Spleen (tissue), 11 donors: ENCODE measurements at regions not wholly inside any gene's neighbourhood (a gene's known extent, or its start where the extent isn't known, plus 50 kb on each side); places are given as distances from the start of the nearest gene placed in this dataset.

ENCODE experiments used
- DNase-seq: peaks from one replicate; pipeline ENCODE4 v3.0.0-alpha.2; 2020
- H3K27ac ChIP-seq, 8 donors: fragments of 200-600 bp; sonication (generic) in 7 of 8; 1 replicate in 4 of 8; 2 replicates in 4 of 8; pipeline versions ENCODE4 v1.5.0 to v1.8.0; 2016 to 2021; ENCODE audit warnings: inconsistent platforms in 4 of 8, mild to moderate bottlenecking in 4 of 8, moderate library complexity in 1 of 8
- H3K27me3 ChIP-seq, 7 donors: fragments of 200-600 bp; sonication (generic) in 6 of 7; replicated peaks in 1 of 7; 1 replicate in 4 of 7; 2 replicates in 3 of 7; pipeline versions ENCODE4 v1.5.0 to v1.8.0; 2016 to 2021; ENCODE audit warnings: inconsistent platforms in 3 of 7, mild to moderate bottlenecking in 1 of 7
- H3K36me3 ChIP-seq, 6 donors: fragments of 200-600 bp; sonication (generic) in 5 of 6; 1 replicate in 4 of 6; 2 replicates in 2 of 6; pipeline versions ENCODE4 v1.5.0 to v1.8.0; 2016 to 2021; ENCODE audit warnings: inconsistent platforms in 2 of 6
- H3K4me1 ChIP-seq, 6 donors: fragments of 200-600 bp; sonication (generic) in 5 of 6; 1 replicate in 3 of 6; 2 replicates in 3 of 6; pipeline versions ENCODE4 v1.5.0 to v1.8.0; 2016 to 2021; ENCODE audit warnings: inconsistent platforms in 3 of 6
- H3K4me3 ChIP-seq, 8 donors: fragments of 200-600 bp; sonication (generic) in 7 of 8; 1 replicate in 4 of 8; 2 replicates in 4 of 8; pipeline versions ENCODE4 v1.5.0 to v1.8.0; 2016 to 2021; ENCODE audit warnings: inconsistent platforms in 4 of 8, mild to moderate bottlenecking in 4 of 8, moderate library complexity in 2 of 8
- H3K9me3 ChIP-seq, 8 donors: fragments of 200-600 bp; sonication (generic) in 7 of 8; 1 replicate in 4 of 8; 2 replicates in 4 of 8; pipeline versions ENCODE4 v1.5.0 to v1.8.0; 2016 to 2021; ENCODE audit warnings: inconsistent platforms in 4 of 8
- CTCF ChIP-seq, 11 experiments: fragments of 200-600 bp in 7 of 11; fragments of 450-650 bp in 4 of 11; sonication (generic) in 4 of 11; IDR thresholded peaks in 8 of 11; conservative IDR thresholded peaks in 3 of 11; 1 replicate in 7 of 11; 2 replicates in 4 of 11; pipeline versions ENCODE4 v1.4.0 to v1.8.0; 2016 to 2021; ENCODE audit warnings: antibody characterized with exemption in 11 of 11, inconsistent platforms in 4 of 11, mild to moderate bottlenecking in 1 of 11
- POLR2A ChIP-seq, 3 donors: fragments of 450-650 bp; IDR thresholded peaks; one replicate each; pipeline ENCODE4 v1.5.1; 2017; ENCODE audit warnings: antibody characterized with exemption in 3 of 3, mild to moderate bottlenecking in 1 of 3
- POLR2AphosphoS5 ChIP-seq, 3 donors: sonication (generic); formaldehyde crosslinking; IDR thresholded peaks; one replicate each; pipeline ENCODE4 v1.5.1; 2017; ENCODE audit warnings: antibody characterized with exemption in 3 of 3
- WGBS, 5 donors: extraction: QIAGEN DNeasy Blood & Tissue Kit in 3 of 5; methylation state at CpG; one replicate each; pipeline versions ENCODE4 v1.1.5 to v1.1.7; 2013 to 2018; 5-methylcytosine and 5-hydroxymethylcytosine counted together
- intact Hi-C: fragments of 100-400 bp; cut with DNase I; formaldehyde crosslinking; loops from one replicate; pipeline ENCODE4 v1.15.0; 2023; ENCODE audit warnings: low total_unique reads
- donor health status: healthy with polysubstance abuse.
- donor health status: DM: no; HTN: no; CAD: no; lungs with moderate emphysema.
- donor health status: DM: no; HTN: no; CAD: no.
- donor health status: Bipolar disorder and iron deficiency.
- donor health status: healthy.
- donor health status: DM: no; HTN: no; CAD: no.
- donor health status: DM: yes; HTN: yes; CAD: no.

DNA sequence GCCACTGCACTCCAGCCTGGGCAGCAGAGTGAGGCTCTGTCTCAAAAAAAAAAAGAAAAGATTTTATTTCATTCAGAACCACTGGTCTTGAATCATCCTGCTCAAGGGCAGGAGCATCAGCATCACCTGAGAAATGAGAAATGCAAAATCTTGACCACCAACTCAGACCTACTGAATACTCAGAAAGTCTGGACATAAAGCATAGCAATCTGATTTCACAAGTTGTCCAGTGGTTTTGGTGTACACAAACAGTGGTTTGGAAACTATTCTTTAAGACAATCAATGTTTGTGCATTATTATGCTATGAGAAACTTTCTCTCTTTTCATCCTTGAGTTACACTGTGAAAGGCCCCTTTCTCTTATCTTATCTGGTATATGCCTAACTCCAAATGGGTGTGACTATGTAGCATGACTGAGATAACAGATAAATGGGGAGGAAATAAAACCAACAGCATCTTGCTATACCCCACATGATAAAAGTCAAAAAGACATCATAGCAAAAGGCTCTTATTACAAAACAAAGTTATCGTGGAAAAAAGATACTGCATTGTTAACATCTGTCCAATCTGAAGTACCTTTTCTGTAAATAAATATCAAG is 174.2 kb upstream of the STT3B start:
- no peaks in the 10 kb centered on the region for H3K36me3 ChIP-seq
- H3K4me3 ChIP-seq, result no peak overlapping the region
- no peak overlapping the region for H3K27ac ChIP-seq
- no peak for DNase-seq
- H3K4me1 ChIP-seq, result peaks cover 0 to 12% (median 0%) of the 10 kb centered on the region in 6 donors
- H3K27me3 ChIP-seq, result no peaks in the 10 kb centered on the region
- intact Hi-C loops, result no loop called here
- WGBS, 5 donors, result 69 to 84% (median 74%) methylated on average over 1 of the region's 1 CpG
- no peak for TF ChIP-seq CTCF (IDR thresholded peaks at IDR 0.05 in 8 of 11, conservative IDR thresholded peaks at IDR 0.05 in 3 of 11)
- TF ChIP-seq POLR2AphosphoS5 (IDR thresholded peaks at IDR 0.05), result no peak
- no peak for TF ChIP-seq POLR2A (IDR thresholded peaks at IDR 0.05)
- H3K9me3 ChIP-seq, result peaks cover 0 to 5% (median 0%) of the 10 kb centered on the region in 8 donors

- H3K4me1 ChIP-seq, result peaks cover 0 to 12% (median 0%) of the 10 kb centered on the region in 6 donors
- TF ChIP-seq POLR2AphosphoS5 (IDR thresholded peaks at IDR 0.05) (no peak), POLR2A (IDR thresholded peaks at IDR 0.05) (no peak), CTCF (IDR thresholded peaks at IDR 0.05 in 8 of 11, conservative IDR thresholded peaks at IDR 0.05 in 3 of 11) (no peak)
- no peaks in the 10 kb centered on the region for H3K27me3 ChIP-seq
- no peaks in the 10 kb centered on the region for H3K36me3 ChIP-seq
- DNase-seq, result no peak
- 62 to 76% (median 71%) methylated on average over 6 of the region's 6 CpGs for WGBS, 5 donors
- no peak overlapping the region for H3K4me3 ChIP-seq
- intact Hi-C loops, result no loop called here
- H3K9me3 ChIP-seq, result no peaks in the 10 kb centered on the region
- no peak overlapping the region for H3K27ac ChIP-seq
These were observed 171.1 kb upstream of the STT3B start for GRCh38 chr3:31361371-31362273.

DNA sequence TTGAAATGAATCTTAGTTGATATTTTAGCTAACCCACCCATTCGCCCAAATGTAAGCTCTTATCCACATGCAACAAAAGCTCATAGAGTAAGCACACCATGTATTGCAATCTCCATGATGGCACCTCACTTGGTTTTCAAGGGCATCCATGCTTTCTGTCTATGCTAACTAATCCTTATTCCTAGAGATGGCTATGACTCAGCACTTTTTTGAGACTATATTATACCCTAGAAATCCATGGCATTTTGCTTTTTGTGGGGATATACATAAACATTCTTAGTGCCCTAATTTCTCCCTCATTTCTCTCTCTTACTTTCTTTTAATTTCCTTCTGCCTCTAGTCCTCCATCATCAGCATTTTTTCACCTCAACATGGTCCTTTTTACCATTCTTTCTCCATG is 168.5 kb upstream of the STT3B start:
- H3K36me3 ChIP-seq, result no peaks in the 10 kb centered on the region
- intact Hi-C loops, result no loop called here
- no peaks in the 10 kb centered on the region for H3K9me3 ChIP-seq
- peaks cover 0 to 12% (median 0%) of the 10 kb centered on the region in 6 donors for H3K4me1 ChIP-seq
- TF ChIP-seq POLR2A (IDR thresholded peaks at IDR 0.05) (no peak), POLR2AphosphoS5 (IDR thresholded peaks at IDR 0.05) (no peak), CTCF (IDR thresholded peaks at IDR 0.05 in 8 of 11, conservative IDR thresholded peaks at IDR 0.05 in 3 of 11) (no peak)
- no peak overlapping the region for H3K27ac ChIP-seq
- DNase-seq, result no peak
- H3K4me3 ChIP-seq, result no peak overlapping the region
- WGBS, 5 donors, result 90 to 100% (median 96%) methylated on average over 1 of the region's 1 CpG
- H3K27me3 ChIP-seq, result no peaks in the 10 kb centered on the region

GRCh38 chr3:31364711-31365110 is 168.0 kb upstream of the STT3B start:
- TF ChIP-seq POLR2A (IDR thresholded peaks at IDR 0.05), result no peak
- TF ChIP-seq CTCF (IDR thresholded peaks at IDR 0.05 in 8 of 11, conservative IDR thresholded peaks at IDR 0.05 in 3 of 11), result no peak
- TF ChIP-seq POLR2AphosphoS5 (IDR thresholded peaks at IDR 0.05), result no peak
- H3K4me1 ChIP-seq, result peaks cover 0 to 12% (median 0%) of the 10 kb centered on the region in 6 donors
- intact Hi-C loops, result no loop called here
- no peaks in the 10 kb centered on the region for H3K27me3 ChIP-seq
- H3K4me3 ChIP-seq, result no peak overlapping the region
- no peak for DNase-seq
- no peaks in the 10 kb centered on the region for H3K9me3 ChIP-seq
- no peaks in the 10 kb centered on the region for H3K36me3 ChIP-seq
- no peak overlapping the region for H3K27ac ChIP-seq
